ENCODE measurements at regions not wholly inside any gene's neighbourhood (a gene's known extent, or its start where the extent isn't known, plus 50 kb on each side); places are given as distances from the start of the nearest gene placed in this dataset.
A peak's percentile ranks its signal among the peaks of the same experiment; 100 is the strongest.

DNA sequence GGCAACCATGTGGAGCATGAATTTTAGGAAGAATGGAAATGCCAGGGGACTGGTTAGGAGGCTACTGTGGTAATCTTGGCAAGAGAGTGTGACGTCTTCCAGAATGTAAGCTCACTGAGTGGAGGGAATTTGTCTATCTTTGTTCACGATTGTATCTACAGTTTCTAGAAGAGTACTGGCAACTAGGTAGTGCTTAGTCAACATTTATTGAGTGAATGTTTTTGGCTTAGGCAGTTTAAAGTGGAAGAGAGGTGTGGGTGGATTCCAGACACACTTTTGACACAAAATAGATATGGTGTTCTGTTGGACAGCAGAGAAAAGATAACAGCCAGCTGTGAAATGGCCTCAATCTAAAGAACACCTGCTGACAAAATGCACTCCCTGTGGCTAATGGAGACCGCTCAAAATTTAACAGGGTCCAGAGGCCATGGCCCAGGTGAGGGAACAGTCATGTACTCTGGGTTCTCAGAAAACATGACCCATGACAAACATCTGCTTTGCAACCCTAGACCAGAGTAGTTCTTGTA is 139.3 kb downstream of the GPX5 start:
- Histone ChIP-seq H2AFZ (no peak overlapping the region), H3K27ac (no peak overlapping the region), H3K4me1 (ENCODE audit: insufficient read depth) (no peaks in the 10 kb centered on the region), H3K27me3 (no peaks in the 10 kb centered on the region), H3K79me2 (no peaks in the 10 kb centered on the region), H3K9me2 (replicated peaks; ENCODE audit: insufficient read depth) (no peaks in the 10 kb centered on the region), H3K9me3 (ENCODE audit: low read depth) (no peaks in the 10 kb centered on the region), H3K4me3 (no peak overlapping the region), H3K4me2 (no peak overlapping the region), H4K20me1 (ENCODE audit: insufficient read depth, poor library complexity, severe bottlenecking) (no peaks in the 10 kb centered on the region), H3K36me3 (replicated peaks; ENCODE audit: insufficient read depth, low read depth) (no peaks in the 10 kb centered on the region)
- 85% methylated on average over 3 of the region's 3 CpGs for WGBS (ENCODE audit: low lambda C conversion rate, missing lambda C conversion rate)
- TF ChIP-seq EZH2phosphoT487 (IDR thresholded peaks at IDR 0.05; ENCODE audit: low read depth, severe bottlenecking, unreplicated experiment) (no peak), EZH2 (IDR thresholded peaks at IDR 0.05; ENCODE audit: borderline replicate concordance) (no peak)
- TF ChIP-seq, protein P1, sequence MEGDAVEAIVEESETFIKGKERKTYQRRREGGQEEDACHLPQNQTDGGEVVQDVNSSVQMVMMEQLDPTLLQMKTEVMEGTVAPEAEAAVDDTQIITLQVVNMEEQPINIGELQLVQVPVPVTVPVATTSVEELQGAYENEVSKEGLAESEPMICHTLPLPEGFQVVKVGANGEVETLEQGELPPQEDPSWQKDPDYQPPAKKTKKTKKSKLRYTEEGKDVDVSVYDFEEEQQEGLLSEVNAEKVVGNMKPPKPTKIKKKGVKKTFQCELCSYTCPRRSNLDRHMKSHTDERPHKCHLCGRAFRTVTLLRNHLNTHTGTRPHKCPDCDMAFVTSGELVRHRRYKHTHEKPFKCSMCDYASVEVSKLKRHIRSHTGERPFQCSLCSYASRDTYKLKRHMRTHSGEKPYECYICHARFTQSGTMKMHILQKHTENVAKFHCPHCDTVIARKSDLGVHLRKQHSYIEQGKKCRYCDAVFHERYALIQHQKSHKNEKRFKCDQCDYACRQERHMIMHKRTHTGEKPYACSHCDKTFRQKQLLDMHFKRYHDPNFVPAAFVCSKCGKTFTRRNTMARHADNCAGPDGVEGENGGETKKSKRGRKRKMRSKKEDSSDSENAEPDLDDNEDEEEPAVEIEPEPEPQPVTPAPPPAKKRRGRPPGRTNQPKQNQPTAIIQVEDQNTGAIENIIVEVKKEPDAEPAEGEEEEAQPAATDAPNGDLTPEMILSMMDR (IDR thresholded peaks at IDR 0.05; ENCODE audit: poor library complexity): no peak
- DNase-seq (ENCODE audit: low spot score): no peak

GRCh38 chr6:28673417-28673786 is 147.7 kb downstream of the GPX5 start:
- WGBS (ENCODE audit: low lambda C conversion rate, missing lambda C conversion rate): 63% methylated on average over 3 of the region's 3 CpGs

GRCh38 chr6:28673787-28674671 is 148.3 kb downstream of the GPX5 start:
- H3K4me3 ChIP-seq: peak overlapping the region; percentile 44

More at GRCh38 chr6:28673417-28673786, 147.7 kb downstream of the GPX5 start:
- Histone ChIP-seq H3K9me2 (replicated peaks; ENCODE audit: insufficient read depth) (no peaks in the 10 kb centered on the region), H3K27me3 (peaks cover 8% of the 10 kb centered on the region), H3K4me3 (no peak overlapping the region), H3K9me3 (ENCODE audit: low read depth) (no peaks in the 10 kb centered on the region), H2AFZ (no peak overlapping the region), H4K20me1 (ENCODE audit: insufficient read depth, poor library complexity, severe bottlenecking) (no peaks in the 10 kb centered on the region), H3K4me1 (ENCODE audit: insufficient read depth) (peaks cover 4% of the 10 kb centered on the region), H3K4me2 (peak overlapping the region; percentile 83), H3K79me2 (no peaks in the 10 kb centered on the region), H3K36me3 (replicated peaks; ENCODE audit: insufficient read depth, low read depth) (no peaks in the 10 kb centered on the region), H3K27ac (no peak overlapping the region)
- no peak for DNase-seq (ENCODE audit: low spot score)
- no peak for TF ChIP-seq EZH2 (IDR thresholded peaks at IDR 0.05; ENCODE audit: borderline replicate concordance)
- TF ChIP-seq EZH2phosphoT487 (IDR thresholded peaks at IDR 0.05; ENCODE audit: low read depth, severe bottlenecking, unreplicated experiment): no peak
- TF ChIP-seq, protein P1 (IDR thresholded peaks at IDR 0.05; ENCODE audit: poor library complexity): no peak

More at GRCh38 chr6:28673787-28674671, 148.3 kb downstream of the GPX5 start:
- Histone ChIP-seq H3K27ac (peak overlapping the region; percentile 14), H3K9me3 (ENCODE audit: low read depth) (no peaks in the 10 kb centered on the region), H3K9me2 (replicated peaks; ENCODE audit: insufficient read depth) (no peaks in the 10 kb centered on the region), H3K4me2 (peak overlapping the region; percentile 83), H3K79me2 (no peaks in the 10 kb centered on the region), H4K20me1 (ENCODE audit: insufficient read depth, poor library complexity, severe bottlenecking) (no peaks in the 10 kb centered on the region), H3K27me3 (peaks cover 8% of the 10 kb centered on the region), H2AFZ (peak overlapping the region; percentile 58), H3K36me3 (replicated peaks; ENCODE audit: insufficient read depth, low read depth) (no peaks in the 10 kb centered on the region), H3K4me1 (ENCODE audit: insufficient read depth) (peaks cover 4% of the 10 kb centered on the region)
- peak; percentile 82 for DNase-seq (ENCODE audit: low spot score)
- TF ChIP-seq EZH2 (IDR thresholded peaks at IDR 0.05; ENCODE audit: borderline replicate concordance): no peak
- no peak for TF ChIP-seq EZH2phosphoT487 (IDR thresholded peaks at IDR 0.05; ENCODE audit: low read depth, severe bottlenecking, unreplicated experiment)
- TF ChIP-seq, protein P1 (IDR thresholded peaks at IDR 0.05; ENCODE audit: poor library complexity): no peak
- 3% methylated on average over 44 of the region's 44 CpGs for WGBS (ENCODE audit: low lambda C conversion rate, missing lambda C conversion rate)

All from hepatocyte (in vitro differentiated cells).